ENCODE measurements at regions not wholly inside any gene's neighbourhood (a gene's known extent, or its start where the extent isn't known, plus 50 kb on each side); places are given as distances from the start of the nearest gene placed in this dataset.

DNA sequence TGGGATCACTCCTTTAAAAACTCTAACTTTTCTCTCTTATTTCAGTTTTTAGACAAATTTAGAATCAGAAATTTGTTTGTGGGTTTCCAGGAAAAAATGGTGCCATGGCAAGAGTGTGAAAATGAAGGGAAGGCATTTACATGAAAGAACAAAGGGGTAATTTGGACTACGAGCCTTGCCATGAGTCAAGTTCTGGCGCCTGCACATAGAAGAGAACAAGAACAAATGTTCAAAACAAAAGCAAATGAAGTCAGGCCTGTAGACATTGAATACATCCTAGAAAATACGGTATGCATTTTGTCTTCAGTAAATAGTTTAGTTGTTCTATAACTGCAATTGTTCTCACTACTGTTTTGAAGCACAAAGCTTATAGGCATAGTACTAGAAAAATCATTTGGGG is 1390.5 kb downstream of the EFNB2 start:
- H3K4me3 ChIP-seq (ENCODE audit: low read length): no peak overlapping the region
- TF ChIP-seq, protein P1, sequence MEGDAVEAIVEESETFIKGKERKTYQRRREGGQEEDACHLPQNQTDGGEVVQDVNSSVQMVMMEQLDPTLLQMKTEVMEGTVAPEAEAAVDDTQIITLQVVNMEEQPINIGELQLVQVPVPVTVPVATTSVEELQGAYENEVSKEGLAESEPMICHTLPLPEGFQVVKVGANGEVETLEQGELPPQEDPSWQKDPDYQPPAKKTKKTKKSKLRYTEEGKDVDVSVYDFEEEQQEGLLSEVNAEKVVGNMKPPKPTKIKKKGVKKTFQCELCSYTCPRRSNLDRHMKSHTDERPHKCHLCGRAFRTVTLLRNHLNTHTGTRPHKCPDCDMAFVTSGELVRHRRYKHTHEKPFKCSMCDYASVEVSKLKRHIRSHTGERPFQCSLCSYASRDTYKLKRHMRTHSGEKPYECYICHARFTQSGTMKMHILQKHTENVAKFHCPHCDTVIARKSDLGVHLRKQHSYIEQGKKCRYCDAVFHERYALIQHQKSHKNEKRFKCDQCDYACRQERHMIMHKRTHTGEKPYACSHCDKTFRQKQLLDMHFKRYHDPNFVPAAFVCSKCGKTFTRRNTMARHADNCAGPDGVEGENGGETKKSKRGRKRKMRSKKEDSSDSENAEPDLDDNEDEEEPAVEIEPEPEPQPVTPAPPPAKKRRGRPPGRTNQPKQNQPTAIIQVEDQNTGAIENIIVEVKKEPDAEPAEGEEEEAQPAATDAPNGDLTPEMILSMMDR (IDR thresholded peaks at IDR 0.05; ENCODE audit: low read depth, low read length, poor library complexity, severe bottlenecking): no peak
- no peak for TF ChIP-seq EZH2phosphoT487 (IDR thresholded peaks at IDR 0.05; ENCODE audit: borderline replicate concordance, low read length)
- no peaks in the 10 kb centered on the region for H3K27me3 ChIP-seq (ENCODE audit: control insufficient read depth, low read length)
- H3K79me2 ChIP-seq (ENCODE audit: control insufficient read depth, low read length): no peaks in the 10 kb centered on the region
- no peaks in the 10 kb centered on the region for H4K20me1 ChIP-seq (ENCODE audit: control insufficient read depth, insufficient read depth, low read depth, low read length)
- no peaks in the 10 kb centered on the region for H3F3A ChIP-seq (ENCODE audit: control insufficient read depth, insufficient read depth)
- no peaks in the 10 kb centered on the region for H3K9me2 ChIP-seq (replicated peaks; ENCODE audit: control insufficient read depth, low read length)
- no peak overlapping the region for H3K4me2 ChIP-seq (ENCODE audit: low read length)
- H3K27ac ChIP-seq (ENCODE audit: low read depth, low read length): no peak overlapping the region
- H3K4me1 ChIP-seq (ENCODE audit: control insufficient read depth, low read length): peaks cover 5% of the 10 kb centered on the region
- H3K9me3 ChIP-seq (ENCODE audit: control insufficient read depth, insufficient read depth, low read length): no peaks in the 10 kb centered on the region
- H3K36me3 ChIP-seq (ENCODE audit: control insufficient read depth, low read length): no peaks in the 10 kb centered on the region

DNA sequence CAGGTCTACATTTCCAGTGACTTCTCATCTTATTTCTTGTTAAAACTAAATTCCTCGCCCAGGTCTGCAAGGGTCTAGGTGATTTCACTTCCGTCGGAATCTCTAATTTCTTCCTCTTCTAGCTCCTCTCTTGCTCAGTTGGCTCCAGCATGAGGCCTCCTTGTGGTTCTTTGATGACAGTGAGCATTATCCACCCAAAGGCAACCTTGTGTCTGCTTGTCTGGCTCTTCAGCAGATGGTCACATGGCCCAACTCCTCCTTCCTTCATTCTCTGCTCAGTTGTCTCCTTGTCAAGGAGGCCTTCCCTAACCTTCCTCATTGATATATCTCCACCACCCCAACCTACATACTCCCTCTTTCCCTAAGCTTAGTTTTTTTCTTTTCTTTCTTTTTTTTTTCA is 1391.4 kb downstream of the EFNB2 start:
- H3K27ac ChIP-seq (ENCODE audit: low read depth, low read length): no peak overlapping the region

DNA sequence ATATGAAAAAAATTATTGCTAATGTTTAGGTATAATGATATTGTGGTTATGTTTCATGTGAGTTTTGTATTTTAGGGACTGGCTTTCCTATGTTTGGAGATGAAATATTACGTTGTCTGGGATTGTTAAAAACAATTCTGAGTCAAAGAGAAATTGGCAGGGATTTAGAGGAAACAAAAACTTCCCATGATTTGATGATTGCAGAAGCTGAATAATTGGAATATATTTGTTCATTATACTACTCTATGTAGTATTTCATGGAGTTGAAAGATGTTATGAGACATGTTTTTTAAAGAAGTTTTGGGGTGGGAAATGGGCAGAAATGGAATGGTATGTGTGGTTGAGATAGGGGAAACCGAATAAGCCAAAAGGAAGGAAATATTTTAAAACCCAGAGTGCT is 1392.9 kb downstream of the EFNB2 start:
- no peak overlapping the region for H3K27ac ChIP-seq (ENCODE audit: low read depth, low read length)
- no peaks in the 10 kb centered on the region for H3K9me3 ChIP-seq (ENCODE audit: control insufficient read depth, insufficient read depth, low read length)
- TF ChIP-seq, protein P1 (IDR thresholded peaks at IDR 0.05; ENCODE audit: low read depth, low read length, poor library complexity, severe bottlenecking): no peak
- no peak for TF ChIP-seq EZH2phosphoT487 (IDR thresholded peaks at IDR 0.05; ENCODE audit: borderline replicate concordance, low read length)
- H3K9me2 ChIP-seq (replicated peaks; ENCODE audit: control insufficient read depth, low read length): no peaks in the 10 kb centered on the region
- no peaks in the 10 kb centered on the region for H4K20me1 ChIP-seq (ENCODE audit: control insufficient read depth, insufficient read depth, low read depth, low read length)
- peaks cover 16% of the 10 kb centered on the region for H3K4me1 ChIP-seq (ENCODE audit: control insufficient read depth, low read length)
- no peak overlapping the region for H3K4me3 ChIP-seq (ENCODE audit: low read length)
- H3K79me2 ChIP-seq (ENCODE audit: control insufficient read depth, low read length): no peaks in the 10 kb centered on the region
- H3K4me2 ChIP-seq (ENCODE audit: low read length): no peak overlapping the region
- no peaks in the 10 kb centered on the region for H3K36me3 ChIP-seq (ENCODE audit: control insufficient read depth, low read length)
- no peaks in the 10 kb centered on the region for H3K27me3 ChIP-seq (ENCODE audit: control insufficient read depth, low read length)
- H3F3A ChIP-seq (ENCODE audit: control insufficient read depth, insufficient read depth): no peaks in the 10 kb centered on the region

More for the DNA sequence above, 1391.4 kb downstream of the EFNB2 start:
- Histone ChIP-seq H3K4me3 (ENCODE audit: low read length) (no peak overlapping the region), H3K9me2 (replicated peaks; ENCODE audit: control insufficient read depth, low read length) (no peaks in the 10 kb centered on the region), H3K79me2 (ENCODE audit: control insufficient read depth, low read length) (no peaks in the 10 kb centered on the region), H3K4me2 (ENCODE audit: low read length) (no peak overlapping the region), H3F3A (ENCODE audit: control insufficient read depth, insufficient read depth) (no peaks in the 10 kb centered on the region), H3K9me3 (ENCODE audit: control insufficient read depth, insufficient read depth, low read length) (no peaks in the 10 kb centered on the region), H3K4me1 (ENCODE audit: control insufficient read depth, low read length) (peaks cover 13% of the 10 kb centered on the region), H3K36me3 (ENCODE audit: control insufficient read depth, low read length) (no peaks in the 10 kb centered on the region), H4K20me1 (ENCODE audit: control insufficient read depth, insufficient read depth, low read depth, low read length) (no peaks in the 10 kb centered on the region), H3K27me3 (ENCODE audit: control insufficient read depth, low read length) (no peaks in the 10 kb centered on the region)
- TF ChIP-seq, protein P1 (IDR thresholded peaks at IDR 0.05; ENCODE audit: low read depth, low read length, poor library complexity, severe bottlenecking): no peak
- no peak for TF ChIP-seq EZH2phosphoT487 (IDR thresholded peaks at IDR 0.05; ENCODE audit: borderline replicate concordance, low read length)
